ENCODE measurements at regions not wholly inside any gene's neighbourhood (a gene's known extent, or its start where the extent isn't known, plus 50 kb on each side); places are given as distances from the start of the nearest gene placed in this dataset.

DNA sequence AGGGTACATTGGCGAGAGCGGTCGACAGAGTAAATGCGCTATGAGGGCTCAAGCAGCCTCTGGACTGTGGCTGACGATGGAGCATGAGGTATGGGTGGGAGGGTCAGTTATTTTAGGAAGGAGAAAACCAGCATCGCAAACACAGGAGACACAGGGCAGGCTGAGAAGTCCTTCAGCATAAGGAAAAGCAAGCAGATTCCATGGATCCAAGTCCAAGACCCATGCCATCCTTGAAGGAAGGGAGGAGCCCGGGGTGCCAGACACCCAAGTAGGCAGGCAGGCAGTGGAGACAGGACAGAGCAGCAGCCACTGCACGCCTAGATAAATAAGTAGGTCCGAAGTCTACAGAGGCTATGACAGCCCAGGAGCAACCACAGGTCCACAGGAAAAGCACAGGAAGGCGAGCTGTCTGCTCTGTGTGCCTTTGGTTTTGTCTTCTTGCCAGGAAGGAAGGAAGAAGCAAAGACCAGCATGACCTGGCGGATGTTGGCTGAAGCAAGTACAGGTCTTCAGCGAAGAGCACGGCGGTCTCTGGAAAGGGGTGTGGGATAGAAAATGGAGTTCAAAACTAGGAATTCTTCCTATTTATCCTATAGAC is 76.4 kb upstream of the SLC45A1 start:
- Histone ChIP-seq H3K4me3 (ENCODE audit: low read length in 3 of 3) (no peak overlapping the region), H3K27ac (ENCODE audit: low read depth in 2 of 2, low read length in 2 of 2) (peak overlapping the region in 1 of 2 donors; percentile 8), H3K36me3 (ENCODE audit: control insufficient read depth in 2 of 3, insufficient read depth in 3 of 3, low read length in 3 of 3) (no peaks in the 10 kb centered on the region), H3K9ac (ENCODE audit: low read length in 3 of 3) (no peak overlapping the region), H3K9me3 (ENCODE audit: control insufficient read depth in 2 of 3, insufficient read depth in 1 of 3, low read length in 3 of 3) (no peaks in the 10 kb centered on the region), H3K27me3 (ENCODE audit: control insufficient read depth, insufficient read depth, low read length) (no peaks in the 10 kb centered on the region), H3K4me1 (ENCODE audit: control insufficient read depth in 2 of 3, insufficient read depth in 2 of 3, low read depth in 1 of 3, low read length in 3 of 3) (peaks cover 0 to 2% (median 0%) of the 10 kb centered on the region in 3 donors)
- DNase-seq, result no peak
- TF ChIP-seq, protein P1, sequence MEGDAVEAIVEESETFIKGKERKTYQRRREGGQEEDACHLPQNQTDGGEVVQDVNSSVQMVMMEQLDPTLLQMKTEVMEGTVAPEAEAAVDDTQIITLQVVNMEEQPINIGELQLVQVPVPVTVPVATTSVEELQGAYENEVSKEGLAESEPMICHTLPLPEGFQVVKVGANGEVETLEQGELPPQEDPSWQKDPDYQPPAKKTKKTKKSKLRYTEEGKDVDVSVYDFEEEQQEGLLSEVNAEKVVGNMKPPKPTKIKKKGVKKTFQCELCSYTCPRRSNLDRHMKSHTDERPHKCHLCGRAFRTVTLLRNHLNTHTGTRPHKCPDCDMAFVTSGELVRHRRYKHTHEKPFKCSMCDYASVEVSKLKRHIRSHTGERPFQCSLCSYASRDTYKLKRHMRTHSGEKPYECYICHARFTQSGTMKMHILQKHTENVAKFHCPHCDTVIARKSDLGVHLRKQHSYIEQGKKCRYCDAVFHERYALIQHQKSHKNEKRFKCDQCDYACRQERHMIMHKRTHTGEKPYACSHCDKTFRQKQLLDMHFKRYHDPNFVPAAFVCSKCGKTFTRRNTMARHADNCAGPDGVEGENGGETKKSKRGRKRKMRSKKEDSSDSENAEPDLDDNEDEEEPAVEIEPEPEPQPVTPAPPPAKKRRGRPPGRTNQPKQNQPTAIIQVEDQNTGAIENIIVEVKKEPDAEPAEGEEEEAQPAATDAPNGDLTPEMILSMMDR (IDR thresholded peaks at IDR 0.05; ENCODE audit: borderline replicate concordance, extremely low read depth, insufficient read depth), result no peak
- intact Hi-C loops (cut with DNase I), result no loop called here
- FAIRE-seq, result no peak

- peak; percentile 78 to 90 (median 86) for DNase-seq
- Histone ChIP-seq H3K36me3 (ENCODE audit: control insufficient read depth in 2 of 3, insufficient read depth in 3 of 3, low read length in 3 of 3) (no peaks in the 10 kb centered on the region), H3K27ac (ENCODE audit: low read depth in 2 of 2, low read length in 2 of 2) (peak overlapping the region in 1 of 2 donors; percentile 22), H3K27me3 (ENCODE audit: control insufficient read depth, insufficient read depth, low read length) (no peaks in the 10 kb centered on the region), H3K4me3 (ENCODE audit: low read length in 3 of 3) (no peak overlapping the region), H3K4me1 (ENCODE audit: control insufficient read depth in 2 of 3, insufficient read depth in 2 of 3, low read depth in 1 of 3, low read length in 3 of 3) (peaks cover 0 to 2% (median 0%) of the 10 kb centered on the region in 3 donors), H3K9me3 (ENCODE audit: control insufficient read depth in 2 of 3, insufficient read depth in 1 of 3, low read length in 3 of 3) (no peaks in the 10 kb centered on the region), H3K9ac (ENCODE audit: low read length in 3 of 3) (no peak overlapping the region)
- TF ChIP-seq, protein P1 (IDR thresholded peaks at IDR 0.05; ENCODE audit: borderline replicate concordance, extremely low read depth, insufficient read depth), result no peak
- FAIRE-seq, result no peak
- intact Hi-C loops (cut with DNase I), result no loop called here
Observed at GRCh38 chr1:8239306-8240023, 78.4 kb upstream of the SLC45A1 start.

DNA sequence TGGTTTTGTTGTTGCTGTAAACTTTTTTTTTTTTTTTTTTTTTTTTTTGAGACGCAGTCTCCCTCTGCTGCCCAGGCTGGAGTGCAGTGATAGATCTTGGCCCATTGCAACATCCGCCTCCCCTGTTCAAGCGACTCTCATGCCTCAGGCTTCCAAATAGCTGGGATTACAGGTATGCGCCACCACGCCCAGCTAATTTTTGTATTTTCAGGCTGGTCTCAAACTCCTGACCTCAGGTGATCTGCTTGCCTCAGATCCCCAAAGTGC is 78.9 kb upstream of the SLC45A1 start:
- H3K9me3 ChIP-seq (ENCODE audit: control insufficient read depth in 2 of 3, insufficient read depth in 1 of 3, low read length in 3 of 3), result no peaks in the 10 kb centered on the region
- H3K36me3 ChIP-seq (ENCODE audit: control insufficient read depth in 2 of 3, insufficient read depth in 3 of 3, low read length in 3 of 3), result no peaks in the 10 kb centered on the region
- no peak overlapping the region for H3K4me3 ChIP-seq (ENCODE audit: low read length in 3 of 3)
- no peak overlapping the region for H3K9ac ChIP-seq (ENCODE audit: low read length in 3 of 3)
- H3K4me1 ChIP-seq (ENCODE audit: control insufficient read depth in 2 of 3, insufficient read depth in 2 of 3, low read depth in 1 of 3, low read length in 3 of 3), result peaks cover 0 to 2% (median 0%) of the 10 kb centered on the region in 3 donors
- H3K27me3 ChIP-seq (ENCODE audit: control insufficient read depth, insufficient read depth, low read length), result no peaks in the 10 kb centered on the region
- H3K27ac ChIP-seq (ENCODE audit: low read depth in 2 of 2, low read length in 2 of 2), result no peak overlapping the region
- no peak for FAIRE-seq
- TF ChIP-seq, protein P1 (IDR thresholded peaks at IDR 0.05; ENCODE audit: borderline replicate concordance, extremely low read depth, insufficient read depth), result no peak
- DNase-seq, result no peak
- intact Hi-C loops (cut with DNase I), result no loop called here
